Testis (tissue), 2 donors: ENCODE measurements at regions not wholly inside any gene's neighbourhood (a gene's known extent, or its start where the extent isn't known, plus 50 kb on each side); places are given as distances from the start of the nearest gene placed in this dataset.

ENCODE experiments used
- DNase-seq: peaks from one replicate; pipeline ENCODE4 v3.0.0-alpha.2; 2019
- H3K27ac ChIP-seq, 2 donors: fragments of 200-600 bp; sonication (generic); one replicate each; pipeline ENCODE4 v1.5.1; 2019
- H3K27me3 ChIP-seq: fragments of 200-600 bp; sonication (generic); one replicate; pipeline ENCODE4 v1.5.1; 2019
- H3K36me3 ChIP-seq: fragments of 200-600 bp; sonication (generic); one replicate; pipeline ENCODE4 v1.5.1; 2017; ENCODE audit warnings: low read depth; ENCODE audit errors: missing control alignments
- H3K4me1 ChIP-seq: fragments of 200-600 bp; sonication (generic); one replicate; pipeline ENCODE4 v1.5.1; 2019
- H3K4me3 ChIP-seq, 2 donors: fragments of 200-600 bp; sonication (generic); one replicate each; pipeline ENCODE4 v1.5.1; 2017 to 2019
- H3K9me3 ChIP-seq: fragments of 200-600 bp; sonication (generic); one replicate; pipeline ENCODE4 v1.5.1; 2017
- CTCF ChIP-seq, 3 experiments: fragments of 450-650 bp in 2 of 3; fragments of 200-600 bp in 1 of 3; sonication (generic) in 1 of 3; IDR thresholded peaks; one replicate each; pipeline ENCODE4 v1.5.1; 2016 to 2019; ENCODE audit warnings: antibody characterized with exemption in 3 of 3, mild to moderate bottlenecking in 2 of 3, moderate library complexity in 1 of 3
- POLR2A ChIP-seq: fragments of 450-650 bp; IDR thresholded peaks from one replicate; pipeline ENCODE4 v1.6.1; 2017; ENCODE audit warnings: antibody characterized with exemption, mild to moderate bottlenecking, moderate library complexity
- WGBS, 2 donors: methylation state at CpG; one replicate each; pipeline ENCODE4 v1.1.5; 2018; 5-methylcytosine and 5-hydroxymethylcytosine counted together
- intact Hi-C: fragments of 100-400 bp; cut with DNase I; formaldehyde crosslinking; loops from one replicate; pipeline ENCODE4 v1.15.1; 2023; ENCODE audit warnings: low total_unique reads

GRCh38 chr13:52903320-52903719 is 54.9 kb upstream of the PCDH8 start:
- Histone ChIP-seq H3K36me3 (no peaks in the 10 kb centered on the region), H3K4me1 (no peaks in the 10 kb centered on the region), H3K27ac (no peak overlapping the region), H3K9me3 (no peaks in the 10 kb centered on the region), H3K4me3 (no peak overlapping the region), H3K27me3 (no peaks in the 10 kb centered on the region)
- 61 to 70% methylated on average over 4 of the region's 4 CpGs for WGBS, 2 donors
- no peak for DNase-seq
- intact Hi-C loops: no loop called here
- no peak for TF ChIP-seq POLR2A
- TF ChIP-seq CTCF (IDR thresholded peaks at IDR 0.05): no peak

GRCh38 chr13:52899206-52899605 is 50.8 kb upstream of the PCDH8 start:
- DNase-seq: no peak
- 91 to 94% methylated on average over 5 of the region's 5 CpGs for WGBS, 2 donors
- H3K27ac ChIP-seq: no peak overlapping the region

More at GRCh38 chr13:52899206-52899605, 50.8 kb upstream of the PCDH8 start:
- Histone ChIP-seq H3K4me3 (no peak overlapping the region), H3K4me1 (no peaks in the 10 kb centered on the region), H3K27me3 (no peaks in the 10 kb centered on the region), H3K9me3 (no peaks in the 10 kb centered on the region), H3K36me3 (no peaks in the 10 kb centered on the region)
- intact Hi-C loops: no loop called here
- TF ChIP-seq POLR2A (no peak), CTCF (IDR thresholded peaks at IDR 0.05) (no peak)
